ENCODE measurements at regions not wholly inside any gene's neighbourhood (a gene's known extent, or its start where the extent isn't known, plus 50 kb on each side); places are given as distances from the start of the nearest gene placed in this dataset.

DNA sequence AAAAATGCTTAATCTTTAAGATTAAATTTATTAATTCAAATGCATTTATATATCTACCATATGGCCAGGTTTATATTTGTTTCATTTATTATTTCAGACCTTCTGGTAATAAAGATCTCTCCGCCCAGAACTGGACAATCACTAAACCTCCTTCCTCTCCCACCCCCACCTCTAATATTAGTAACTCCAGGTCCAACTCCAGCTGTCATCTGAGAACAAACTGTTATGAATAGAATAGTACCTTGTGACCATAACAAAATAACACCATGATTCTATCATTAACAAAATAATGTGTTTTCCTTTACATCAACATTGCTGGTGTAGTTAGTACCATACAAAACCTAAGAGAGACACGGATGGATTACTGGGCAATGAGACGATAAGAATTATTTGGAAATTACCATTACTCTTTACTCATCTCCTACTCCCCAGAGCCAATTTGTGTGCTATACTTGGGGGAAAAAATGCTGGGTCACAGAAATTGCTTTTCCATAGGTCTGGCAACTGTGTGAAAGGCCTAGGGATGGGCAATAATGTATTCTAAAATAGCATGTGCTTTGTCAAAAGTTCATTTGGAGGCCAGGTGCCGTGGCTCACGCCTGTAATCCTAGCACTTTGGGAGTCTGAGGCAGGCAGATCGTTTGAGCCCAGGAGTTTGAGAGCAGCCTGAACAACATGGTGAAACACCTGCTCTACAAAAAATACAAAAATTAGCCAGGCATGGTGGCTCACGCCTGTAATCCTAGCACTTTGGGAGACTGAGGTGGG, 186.1 kb downstream of the ENC1 start:
- ChIA-PET CTCF (interaction anchor here (0.7 kb wide), 1 partner anchor 1855 kb away, joined by 3 read pairs; no protein-coding TSS in a partner anchor), POLR2A (no interaction called here)
- Histone ChIP-seq H3K36me3 (ENCODE audit: control insufficient read depth in 2 of 2, insufficient read depth in 1 of 2, low read length in 2 of 2) (no peaks in the 10 kb centered on the region), H3K9me3 (ENCODE audit: control insufficient read depth, insufficient read depth, low read depth, low read length) (no peaks in the 10 kb centered on the region), H3K4me1 (ENCODE audit: control insufficient read depth, insufficient read depth, low read length) (no peaks in the 10 kb centered on the region), H3K4me3 (ENCODE audit: low read depth, low read length) (no peak overlapping the region), H3K27ac (ENCODE audit: extremely low read depth, low read depth, low read length) (no peak overlapping the region)
- no peak for TF ChIP-seq SCRT2 (tag by site-specific recombination; IDR thresholded peaks at IDR 0.05)
- no peak for TF ChIP-seq SALL2 (tag by site-specific recombination; IDR thresholded peaks at IDR 0.05; ENCODE audit: borderline replicate concordance)
- TF ChIP-seq ZNF792 (tag by site-specific recombination; IDR thresholded peaks at IDR 0.05): no peak
- TF ChIP-seq, protein P1, sequence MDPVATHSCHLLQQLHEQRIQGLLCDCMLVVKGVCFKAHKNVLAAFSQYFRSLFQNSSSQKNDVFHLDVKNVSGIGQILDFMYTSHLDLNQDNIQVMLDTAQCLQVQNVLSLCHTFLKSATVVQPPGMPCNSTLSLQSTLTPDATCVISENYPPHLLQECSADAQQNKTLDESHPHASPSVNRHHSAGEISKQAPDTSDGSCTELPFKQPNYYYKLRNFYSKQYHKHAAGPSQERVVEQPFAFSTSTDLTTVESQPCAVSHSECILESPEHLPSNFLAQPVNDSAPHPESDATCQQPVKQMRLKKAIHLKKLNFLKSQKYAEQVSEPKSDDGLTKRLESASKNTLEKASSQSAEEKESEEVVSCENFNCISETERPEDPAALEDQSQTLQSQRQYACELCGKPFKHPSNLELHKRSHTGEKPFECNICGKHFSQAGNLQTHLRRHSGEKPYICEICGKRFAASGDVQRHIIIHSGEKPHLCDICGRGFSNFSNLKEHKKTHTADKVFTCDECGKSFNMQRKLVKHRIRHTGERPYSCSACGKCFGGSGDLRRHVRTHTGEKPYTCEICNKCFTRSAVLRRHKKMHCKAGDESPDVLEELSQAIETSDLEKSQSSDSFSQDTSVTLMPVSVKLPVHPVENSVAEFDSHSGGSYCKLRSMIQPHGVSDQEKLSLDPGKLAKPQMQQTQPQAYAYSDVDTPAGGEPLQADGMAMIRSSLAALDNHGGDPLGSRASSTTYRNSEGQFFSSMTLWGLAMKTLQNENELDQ (tag by site-specific recombination; IDR thresholded peaks at IDR 0.05; ENCODE audit: low read depth): no peak
- no peak for TF ChIP-seq ZNF23 (tag by site-specific recombination; IDR thresholded peaks at IDR 0.05; ENCODE audit: borderline replicate concordance)
- TF ChIP-seq ATF2 (tag by site-specific recombination; IDR thresholded peaks at IDR 0.05; ENCODE audit: low read depth): no peak
- TF ChIP-seq SCRT1 (tag by site-specific recombination; IDR thresholded peaks at IDR 0.05; ENCODE audit: borderline replicate concordance): no peak
- no peak for TF ChIP-seq ZNF112 (tag by site-specific recombination; IDR thresholded peaks at IDR 0.05)
- no peak for TF ChIP-seq ZNF580 (tag by site-specific recombination; IDR thresholded peaks at IDR 0.05)
- TF ChIP-seq GLI4 (tag by site-specific recombination; IDR thresholded peaks at IDR 0.05): no peak
- no peak for TF ChIP-seq KLF16 (tag by site-specific recombination; IDR thresholded peaks at IDR 0.05)
- no peak for TF ChIP-seq ZNF530 (tag by site-specific recombination; IDR thresholded peaks at IDR 0.05; ENCODE audit: low read depth)
- no peak for TF ChIP-seq ZNF140 (tag by site-specific recombination; IDR thresholded peaks at IDR 0.05)
- TF ChIP-seq ZNF837 (tag by site-specific recombination; IDR thresholded peaks at IDR 0.05): no peak
- no peak for TF ChIP-seq GLI2 (tag by site-specific recombination; IDR thresholded peaks at IDR 0.05; ENCODE audit: borderline replicate concordance, low read depth)
- no peak for TF ChIP-seq ZNF26 (tag by site-specific recombination; IDR thresholded peaks at IDR 0.05)
- no peak for TF ChIP-seq ZNF623 (tag by site-specific recombination; IDR thresholded peaks at IDR 0.05)
- no peak for TF ChIP-seq ZNF274 (IDR thresholded peaks at IDR 0.05; ENCODE audit: low read length)
- TF ChIP-seq ZNF274 (tag by site-specific recombination; IDR thresholded peaks at IDR 0.05; ENCODE audit: borderline replicate concordance): no peak
- no peak for TF ChIP-seq ZNF571 (tag by site-specific recombination; IDR thresholded peaks at IDR 0.05)

GRCh38 chr5:74452856-74453255, 187.7 kb downstream of the ENC1 start:
- no peak overlapping the region for H3K27ac ChIP-seq (ENCODE audit: extremely low read depth, low read depth, low read length)
- ChIA-PET POLR2A (no interaction called here), CTCF (no interaction called here)
- H3K36me3 ChIP-seq (ENCODE audit: control insufficient read depth in 2 of 2, insufficient read depth in 1 of 2, low read length in 2 of 2): no peaks in the 10 kb centered on the region
- TF ChIP-seq, protein P2, sequence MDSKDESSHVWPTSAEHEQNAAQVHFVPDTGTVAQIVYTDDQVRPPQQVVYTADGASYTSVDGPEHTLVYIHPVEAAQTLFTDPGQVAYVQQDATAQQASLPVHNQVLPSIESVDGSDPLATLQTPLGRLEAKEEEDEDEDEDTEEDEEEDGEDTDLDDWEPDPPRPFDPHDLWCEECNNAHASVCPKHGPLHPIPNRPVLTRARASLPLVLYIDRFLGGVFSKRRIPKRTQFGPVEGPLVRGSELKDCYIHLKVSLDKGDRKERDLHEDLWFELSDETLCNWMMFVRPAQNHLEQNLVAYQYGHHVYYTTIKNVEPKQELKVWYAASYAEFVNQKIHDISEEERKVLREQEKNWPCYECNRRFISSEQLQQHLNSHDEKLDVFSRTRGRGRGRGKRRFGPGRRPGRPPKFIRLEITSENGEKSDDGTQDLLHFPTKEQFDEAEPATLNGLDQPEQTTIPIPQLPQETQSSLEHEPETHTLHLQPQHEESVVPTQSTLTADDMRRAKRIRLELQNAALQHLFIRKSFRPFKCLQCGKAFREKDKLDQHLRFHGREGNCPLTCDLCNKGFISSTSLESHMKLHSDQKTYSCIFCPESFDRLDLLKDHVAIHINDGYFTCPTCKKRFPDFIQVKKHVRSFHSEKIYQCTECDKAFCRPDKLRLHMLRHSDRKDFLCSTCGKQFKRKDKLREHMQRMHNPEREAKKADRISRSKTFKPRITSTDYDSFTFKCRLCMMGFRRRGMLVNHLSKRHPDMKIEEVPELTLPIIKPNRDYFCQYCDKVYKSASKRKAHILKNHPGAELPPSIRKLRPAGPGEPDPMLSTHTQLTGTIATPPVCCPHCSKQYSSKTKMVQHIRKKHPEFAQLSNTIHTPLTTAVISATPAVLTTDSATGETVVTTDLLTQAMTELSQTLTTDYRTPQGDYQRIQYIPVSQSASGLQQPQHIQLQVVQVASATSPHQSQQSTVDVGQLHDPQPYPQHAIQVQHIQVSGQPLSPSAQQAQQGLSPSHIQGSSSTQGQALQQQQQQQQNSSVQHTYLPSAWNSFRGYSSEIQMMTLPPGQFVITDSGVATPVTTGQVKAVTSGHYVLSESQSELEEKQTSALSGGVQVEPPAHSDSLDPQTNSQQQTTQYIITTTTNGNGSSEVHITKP (tag by site-specific recombination; IDR thresholded peaks at IDR 0.05): 0 out of 2 replicates have a peak, but pooled peaks have one; percentile 18
- no peak for TF ChIP-seq PATZ1 (tag by site-specific recombination; IDR thresholded peaks at IDR 0.05)
- H3K4me3 ChIP-seq (ENCODE audit: low read depth, low read length): no peak overlapping the region
- no peaks in the 10 kb centered on the region for H3K9me3 ChIP-seq (ENCODE audit: control insufficient read depth, insufficient read depth, low read depth, low read length)
- H3K4me1 ChIP-seq (ENCODE audit: control insufficient read depth, insufficient read depth, low read length): no peaks in the 10 kb centered on the region

Data from HEK293 (cell line).